ENCODE measurements at regions not wholly inside any gene's neighbourhood (a gene's known extent, or its start where the extent isn't known, plus 50 kb on each side); places are given as distances from the start of the nearest gene placed in this dataset.

DNA sequence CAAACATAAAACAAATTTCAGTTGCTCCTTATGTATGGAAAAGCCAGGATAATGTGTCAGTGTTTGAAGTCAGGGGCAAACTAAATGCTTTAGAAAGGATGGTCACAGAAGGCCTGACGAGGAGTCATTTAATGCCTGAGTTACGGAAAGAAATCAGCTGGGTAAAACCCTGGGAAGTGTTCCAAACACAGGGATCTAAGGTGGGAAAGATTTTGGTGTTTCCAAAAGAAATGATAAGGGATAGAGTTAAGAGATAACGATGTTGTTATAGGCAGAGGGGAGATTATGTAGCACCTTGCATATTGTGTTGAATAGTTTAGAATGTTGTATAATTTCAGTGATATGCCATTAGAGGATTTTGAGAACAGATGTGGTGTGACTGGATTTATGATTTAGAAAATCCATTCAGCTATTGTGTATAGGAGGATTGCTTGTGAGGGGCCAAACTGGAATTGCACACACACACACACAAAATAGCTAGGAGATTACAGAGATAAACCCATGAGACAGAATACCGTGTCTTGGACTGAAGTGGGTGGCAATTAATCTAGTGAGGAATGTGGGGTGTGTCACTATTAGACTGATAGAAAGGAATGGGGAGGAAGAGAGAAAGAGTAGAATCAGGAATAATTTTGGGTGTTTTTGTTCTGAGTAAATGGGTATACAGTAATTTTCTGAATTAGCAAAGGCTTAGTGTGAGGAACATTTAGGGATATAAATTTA, 274.2 kb upstream of the DAB2 start:
- TF ChIP-seq EZH2 (optimal IDR thresholded peaks at IDR 0.05; ENCODE audit: low read depth, low read length), result no peak
- TF ChIP-seq, protein P1, sequence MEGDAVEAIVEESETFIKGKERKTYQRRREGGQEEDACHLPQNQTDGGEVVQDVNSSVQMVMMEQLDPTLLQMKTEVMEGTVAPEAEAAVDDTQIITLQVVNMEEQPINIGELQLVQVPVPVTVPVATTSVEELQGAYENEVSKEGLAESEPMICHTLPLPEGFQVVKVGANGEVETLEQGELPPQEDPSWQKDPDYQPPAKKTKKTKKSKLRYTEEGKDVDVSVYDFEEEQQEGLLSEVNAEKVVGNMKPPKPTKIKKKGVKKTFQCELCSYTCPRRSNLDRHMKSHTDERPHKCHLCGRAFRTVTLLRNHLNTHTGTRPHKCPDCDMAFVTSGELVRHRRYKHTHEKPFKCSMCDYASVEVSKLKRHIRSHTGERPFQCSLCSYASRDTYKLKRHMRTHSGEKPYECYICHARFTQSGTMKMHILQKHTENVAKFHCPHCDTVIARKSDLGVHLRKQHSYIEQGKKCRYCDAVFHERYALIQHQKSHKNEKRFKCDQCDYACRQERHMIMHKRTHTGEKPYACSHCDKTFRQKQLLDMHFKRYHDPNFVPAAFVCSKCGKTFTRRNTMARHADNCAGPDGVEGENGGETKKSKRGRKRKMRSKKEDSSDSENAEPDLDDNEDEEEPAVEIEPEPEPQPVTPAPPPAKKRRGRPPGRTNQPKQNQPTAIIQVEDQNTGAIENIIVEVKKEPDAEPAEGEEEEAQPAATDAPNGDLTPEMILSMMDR (IDR thresholded peaks at IDR 0.05; ENCODE audit: low read length), result no peak

Data from MM.1S (cell line).